GM19397 (cell line): ENCODE measurements at regions not wholly inside any gene's neighbourhood (a gene's known extent, or its start where the extent isn't known, plus 50 kb on each side); places are given as distances from the start of the nearest gene placed in this dataset.

Experiments
- ATAC-seq: cut with Tn5 transposase; IDR thresholded peaks from one replicate; pipeline ENCODE4 v1.9.1; 2021; ENCODE audit warnings: mild to moderate bottlenecking, moderate library complexity; ENCODE audit not compliant: unreplicated experiment

GRCh38 chr9:6703898-6704639, 53.7 kb upstream of the KDM4C start:
- peak; percentile 88 for ATAC-seq

GRCh38 chr9:6702707-6703106, 55.1 kb upstream of the KDM4C start:
- no peak for ATAC-seq

GRCh38 chr9:6696178-6696577, 50.6 kb upstream of the GLDC start:
- ATAC-seq, result no peak

GRCh38 chr9:6695121-6695814, 49.7 kb upstream of the GLDC start:
- no peak for ATAC-seq
